BE2C (cell line): ENCODE measurements at regions not wholly inside any gene's neighbourhood (a gene's known extent, or its start where the extent isn't known, plus 50 kb on each side); places are given as distances from the start of the nearest gene placed in this dataset.

ENCODE experiments used
- DNase-seq: peaks from one replicate; pipeline ENCODE4 v3.0.0-alpha.2; 2020
- H3K27me3 ChIP-seq: fragments of 250-450 bp; sonication (Bioruptor Pico); 2 replicates; pipeline ENCODE4 v1.5.1; 2020; ENCODE audit warnings: mild to moderate bottlenecking
- H3K36me3 ChIP-seq: fragments of 250-450 bp; sonication (Bioruptor Pico); 2 replicates; pipeline ENCODE4 v1.5.1; 2020; ENCODE audit warnings: mild to moderate bottlenecking
- H3K4me1 ChIP-seq: fragments of 250-450 bp; sonication (Bioruptor Pico); 2 replicates; pipeline ENCODE4 v1.5.1; 2020
- H3K4me3 ChIP-seq: 2 replicates; pipeline ENCODE4 v1.5.1; 2011; ENCODE audit warnings: low read depth, low read length
- H3K9me3 ChIP-seq: fragments of 250-450 bp; sonication (Bioruptor Pico); 2 replicates; pipeline ENCODE4 v1.5.1; 2020
- TF ChIP-seq, protein P1 (sequence below): IDR thresholded peaks from 2 replicates; pipeline ENCODE4 v1.5.1; 2012; ENCODE audit warnings: mild to moderate bottlenecking, low read depth, low read length

GRCh38 chr5:116738615-116739261 is 164.1 kb upstream of the SEMA6A start:
- H3K9me3 ChIP-seq = no peaks in the 10 kb centered on the region
- DNase-seq = no peak
- H3K4me1 ChIP-seq = no peaks in the 10 kb centered on the region; the same call in 1 of the 2 replicates

GRCh38 chr5:116738239-116738614 is 163.6 kb upstream of the SEMA6A start:
- peak; percentile 33 for DNase-seq
- Histone ChIP-seq H3K27me3 (no peaks in the 10 kb centered on the region), H3K9me3 (no peaks in the 10 kb centered on the region), H3K4me3 (no peak overlapping the region), H3K36me3 (no peaks in the 10 kb centered on the region), H3K4me1 (no peaks in the 10 kb centered on the region; the same call in 1 of the 2 replicates)
- TF ChIP-seq, protein P1, sequence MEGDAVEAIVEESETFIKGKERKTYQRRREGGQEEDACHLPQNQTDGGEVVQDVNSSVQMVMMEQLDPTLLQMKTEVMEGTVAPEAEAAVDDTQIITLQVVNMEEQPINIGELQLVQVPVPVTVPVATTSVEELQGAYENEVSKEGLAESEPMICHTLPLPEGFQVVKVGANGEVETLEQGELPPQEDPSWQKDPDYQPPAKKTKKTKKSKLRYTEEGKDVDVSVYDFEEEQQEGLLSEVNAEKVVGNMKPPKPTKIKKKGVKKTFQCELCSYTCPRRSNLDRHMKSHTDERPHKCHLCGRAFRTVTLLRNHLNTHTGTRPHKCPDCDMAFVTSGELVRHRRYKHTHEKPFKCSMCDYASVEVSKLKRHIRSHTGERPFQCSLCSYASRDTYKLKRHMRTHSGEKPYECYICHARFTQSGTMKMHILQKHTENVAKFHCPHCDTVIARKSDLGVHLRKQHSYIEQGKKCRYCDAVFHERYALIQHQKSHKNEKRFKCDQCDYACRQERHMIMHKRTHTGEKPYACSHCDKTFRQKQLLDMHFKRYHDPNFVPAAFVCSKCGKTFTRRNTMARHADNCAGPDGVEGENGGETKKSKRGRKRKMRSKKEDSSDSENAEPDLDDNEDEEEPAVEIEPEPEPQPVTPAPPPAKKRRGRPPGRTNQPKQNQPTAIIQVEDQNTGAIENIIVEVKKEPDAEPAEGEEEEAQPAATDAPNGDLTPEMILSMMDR = no peak

More at GRCh38 chr5:116738615-116739261, 164.1 kb upstream of the SEMA6A start:
- TF ChIP-seq, protein P1 = no peak
- Histone ChIP-seq H3K4me3 (no peak overlapping the region; the same call in 1 of the 2 replicates), H3K36me3 (no peaks in the 10 kb centered on the region), H3K27me3 (no peaks in the 10 kb centered on the region)

GRCh38 chr5:116736671-116737070 is 162.0 kb upstream of the SEMA6A start:
- Histone ChIP-seq H3K27me3 (no peaks in the 10 kb centered on the region), H3K9me3 (no peaks in the 10 kb centered on the region), H3K4me3 (no peak overlapping the region), H3K36me3 (no peaks in the 10 kb centered on the region), H3K4me1 (no peaks in the 10 kb centered on the region; the same call in 1 of the 2 replicates)
- no peak for DNase-seq
- TF ChIP-seq, protein P1 = no peak

GRCh38 chr5:116733991-116734975 is 159.7 kb upstream of the SEMA6A start:
- no peaks in the 10 kb centered on the region for H3K9me3 ChIP-seq
- no peaks in the 10 kb centered on the region for H3K27me3 ChIP-seq
- H3K36me3 ChIP-seq = no peaks in the 10 kb centered on the region
- H3K4me3 ChIP-seq = no peak overlapping the region
- H3K4me1 ChIP-seq = no peaks in the 10 kb centered on the region; the same call in 1 of the 2 replicates
- TF ChIP-seq, protein P1 = no peak
- DNase-seq = no peak

DNA sequence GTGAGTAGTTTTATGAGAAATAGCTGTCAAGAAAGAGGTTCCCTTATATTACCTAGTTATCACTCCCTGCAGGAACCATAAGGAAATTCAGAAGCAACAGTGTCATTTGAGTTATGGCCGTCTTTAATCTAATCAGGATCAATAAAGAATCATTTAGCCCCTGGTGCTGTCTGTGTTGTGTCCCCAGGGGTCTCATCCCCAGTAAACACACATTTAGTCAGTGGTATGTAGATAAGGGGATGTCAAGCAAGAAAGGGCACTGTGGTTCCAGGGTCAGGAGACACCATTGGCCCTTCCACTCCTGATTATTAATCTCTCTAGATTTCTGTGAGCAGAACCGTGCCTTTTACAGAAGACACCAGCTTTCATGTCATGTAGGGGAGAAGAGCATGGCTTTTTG is 158.0 kb upstream of the SEMA6A start:
- H3K36me3 ChIP-seq = no peaks in the 10 kb centered on the region
- H3K9me3 ChIP-seq = no peaks in the 10 kb centered on the region
- TF ChIP-seq, protein P1 = no peak

More for the DNA sequence above, 158.0 kb upstream of the SEMA6A start:
- Histone ChIP-seq H3K4me1 (no peaks in the 10 kb centered on the region), H3K27me3 (no peaks in the 10 kb centered on the region), H3K4me3 (no peak overlapping the region)
- DNase-seq = no peak
